Right ventricle myocardium superior (tissue), 1 donor: ENCODE measurements at regions not wholly inside any gene's neighbourhood (a gene's known extent, or its start where the extent isn't known, plus 50 kb on each side); places are given as distances from the start of the nearest gene placed in this dataset.
"Not testable (repeated sequence)": the region's sequence is repeated elsewhere in the genome, so short reads cannot be mapped to it uniquely, and the experiment has no call there.

Source experiments
- ATAC-seq: fragments of 200-7000 bp; cut with Tn5 transposase; one replicate; pipeline ENCODE4 v1.9.1; 2020; ENCODE audit warnings: mild to moderate bottlenecking; ENCODE audit not compliant: poor library complexity
- DNase-seq: peaks from one replicate; pipeline ENCODE4 v3.0.0-alpha.2; 2020
- intact Hi-C: fragments of 100-400 bp; cut with DNase I; formaldehyde crosslinking; loops from one replicate; pipeline ENCODE4 v1.11.2; 2022
- donor health status: DM: no; HTN: yes; CAD: no; lungs with severe emphysema.

- no peak for DNase-seq
- intact Hi-C loops = no loop called here
- ATAC-seq = no peak
These were observed 795.4 kb downstream of the IGSF11 start for GRCh38 chr3:118239253-118239652.

DNA sequence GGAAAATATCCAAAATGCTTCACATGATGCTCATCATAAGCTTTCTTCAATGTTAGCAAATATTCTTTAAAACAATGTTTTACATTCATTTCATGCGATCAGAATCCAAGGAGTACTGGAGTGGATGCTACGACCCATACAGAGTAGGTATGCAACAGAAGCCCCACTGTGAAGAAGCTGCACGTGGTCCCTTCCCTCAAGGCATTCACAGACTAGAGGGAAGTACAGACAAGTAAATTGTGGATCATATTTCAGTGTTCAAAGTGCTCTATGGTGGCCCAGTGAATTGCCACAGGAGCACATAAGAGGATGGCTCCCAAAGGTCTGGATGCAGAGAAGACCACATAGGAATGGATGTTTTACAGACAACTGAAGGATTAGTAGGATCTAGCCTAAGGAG lies 789.9 kb downstream of the IGSF11 start:
- no peak for DNase-seq
- ATAC-seq = no peak
- intact Hi-C loops = no loop called here

DNA sequence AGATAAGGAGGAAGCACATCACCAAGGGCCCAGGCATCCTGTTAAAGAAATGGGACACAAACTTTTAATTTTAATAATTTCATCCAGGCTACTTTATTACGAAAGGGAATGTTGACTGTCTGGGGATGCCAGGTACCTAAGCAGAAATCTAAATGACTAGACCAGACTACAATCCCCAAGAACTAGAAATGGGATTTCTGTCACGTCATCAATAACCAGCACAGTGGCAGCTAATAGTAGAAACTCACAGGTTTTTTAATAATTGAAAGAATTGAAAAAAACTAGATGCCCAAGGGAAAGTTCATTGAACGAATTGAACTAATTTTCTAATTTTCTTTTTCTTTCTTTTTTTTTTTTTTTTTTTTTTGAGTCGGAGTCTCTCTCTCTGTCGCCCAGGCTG lies 789.3 kb downstream of the IGSF11 start:
- ATAC-seq = no peak
- intact Hi-C loops = no loop called here

DNA sequence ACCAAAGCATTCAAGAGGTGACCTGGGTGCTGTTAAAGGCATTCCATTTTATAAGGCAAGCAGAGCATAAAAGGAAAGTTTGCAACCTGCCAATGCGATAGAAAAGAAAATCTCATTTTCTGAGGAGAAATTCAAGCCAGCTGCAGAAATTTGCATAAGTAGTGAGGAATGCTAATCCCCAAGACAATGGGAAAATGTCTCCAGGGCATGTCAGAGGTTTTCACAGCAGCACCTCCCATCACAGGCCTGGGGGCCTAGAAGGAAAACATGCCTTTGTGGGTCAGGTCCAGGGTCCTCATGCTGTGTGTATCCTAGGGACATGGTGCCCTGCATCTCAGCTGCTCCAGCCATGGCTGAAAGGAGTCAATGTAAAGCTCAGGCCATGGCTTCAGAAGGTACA lies 775.8 kb downstream of the IGSF11 start:
- ATAC-seq, intact Hi-C loops, DNase-seq: not testable (repeated sequence)

More for the DNA sequence above, 789.3 kb downstream of the IGSF11 start:
- DNase-seq = no peak

DNA sequence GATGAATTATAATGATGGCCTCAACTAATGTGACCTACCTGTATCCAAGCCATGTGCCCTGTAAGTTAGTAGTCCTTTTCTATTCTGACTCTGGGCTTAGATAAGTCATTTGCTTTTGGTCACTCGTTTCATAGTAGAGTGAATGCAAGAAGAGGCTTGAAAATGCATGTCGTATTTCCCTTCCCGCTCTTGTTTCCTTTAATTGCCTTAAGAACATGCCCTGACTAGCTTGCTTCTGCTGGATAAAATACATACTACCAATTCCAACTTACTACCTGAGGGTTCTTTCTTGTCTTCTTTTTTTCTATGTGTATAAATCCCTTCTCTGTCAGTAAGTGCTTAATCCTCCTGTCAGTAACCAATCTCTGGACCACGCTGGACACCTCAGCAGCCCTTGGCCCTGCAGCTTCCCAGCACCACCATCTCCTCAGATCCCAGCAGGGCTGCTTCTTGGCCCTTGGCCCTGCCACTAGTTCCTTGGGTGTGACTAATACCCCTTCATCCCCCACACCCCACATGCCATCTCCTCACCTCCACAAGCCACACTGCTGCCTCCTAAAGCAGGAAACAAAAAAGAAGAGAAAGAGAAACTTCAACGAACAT lies 771.7 kb downstream of the IGSF11 start:
- DNase-seq (no peak), ATAC-seq (no peak)
- intact Hi-C loops = no loop called here

GRCh38 chr3:118267588-118267987 lies 767.1 kb downstream of the IGSF11 start:
- DNase-seq = no peak
- intact Hi-C loops = no loop called here

GRCh38 chr3:118269537-118270125 lies 765.0 kb downstream of the IGSF11 start:
- DNase-seq = no peak
- intact Hi-C loops = no loop called here
- ATAC-seq = no peak

More at GRCh38 chr3:118267588-118267987, 767.1 kb downstream of the IGSF11 start:
- no peak for ATAC-seq

- DNase-seq (no peak), ATAC-seq (no peak)
- intact Hi-C loops = no loop called here
These were observed 761.7 kb downstream of the IGSF11 start for GRCh38 chr3:118272991-118273390.

DNA sequence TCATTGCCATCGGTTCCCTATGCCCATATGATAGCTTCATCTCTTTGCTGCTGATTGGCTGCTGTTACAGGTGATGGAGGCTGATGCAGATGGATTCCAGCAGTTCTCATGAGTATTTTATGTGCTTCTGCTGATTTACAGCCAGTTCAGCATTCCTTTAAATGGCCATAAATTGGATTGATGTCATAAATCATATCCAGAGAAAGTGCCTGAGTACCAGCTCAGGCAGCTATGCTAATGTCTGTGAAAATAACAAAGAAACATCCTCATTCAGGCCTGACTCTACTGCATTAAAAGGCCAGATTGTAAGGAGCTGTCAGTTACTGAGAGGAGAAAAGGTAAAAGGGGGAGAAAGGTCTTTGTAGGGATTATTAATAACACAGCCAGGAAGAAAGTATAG lies 756.8 kb downstream of the IGSF11 start:
- intact Hi-C loops = no loop called here
- DNase-seq (no peak), ATAC-seq (no peak)

GRCh38 chr3:118292841-118293240 lies 741.8 kb downstream of the IGSF11 start:
- no peak for ATAC-seq
- DNase-seq = no peak
- intact Hi-C loops = no loop called here

DNA sequence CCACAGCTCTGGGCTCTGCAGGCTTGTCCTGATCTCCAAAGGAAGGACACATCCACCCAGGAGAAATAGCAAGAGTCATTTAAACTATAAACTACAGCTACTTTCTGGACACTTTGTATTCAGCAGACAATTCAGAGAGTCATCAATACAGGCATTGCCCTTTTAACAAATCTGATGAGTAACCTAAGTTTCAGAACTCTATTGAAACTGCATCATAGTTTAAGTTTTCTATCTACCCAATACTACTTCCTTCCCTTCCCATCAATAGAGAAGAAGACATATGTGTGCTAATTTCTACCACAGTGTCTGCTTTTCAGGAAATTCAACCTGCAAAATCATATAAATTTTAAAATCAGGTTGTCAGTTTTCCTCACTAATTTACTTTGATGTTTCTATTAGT lies 736.5 kb downstream of the IGSF11 start:
- ATAC-seq = no peak
- intact Hi-C loops = no loop called here

GRCh38 chr3:118304557-118304956 lies 730.1 kb downstream of the IGSF11 start:
- DNase-seq (no peak), ATAC-seq (no peak)
- intact Hi-C loops = no loop called here

More for the DNA sequence above, 736.5 kb downstream of the IGSF11 start:
- DNase-seq = no peak

DNA sequence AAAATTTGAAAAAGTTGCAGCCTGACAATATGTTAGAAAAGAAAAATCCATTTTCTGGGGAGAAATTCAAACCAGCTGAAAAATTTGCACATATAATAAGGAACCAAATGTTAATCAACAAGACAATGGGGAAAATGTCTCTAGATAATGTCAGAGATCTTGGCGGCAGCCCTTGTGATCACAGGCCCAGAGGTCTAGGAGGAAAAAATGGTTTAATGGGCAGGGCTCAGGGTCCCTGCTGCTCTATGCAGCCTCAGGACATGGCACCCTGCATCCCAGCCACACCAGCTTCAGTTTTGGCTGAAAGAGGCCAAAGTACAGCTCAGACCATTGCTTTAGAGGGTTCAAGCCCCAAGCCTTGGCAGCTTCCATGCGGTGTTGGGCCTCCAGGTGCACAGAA lies 701.9 kb downstream of the IGSF11 start:
- ATAC-seq (no peak), DNase-seq (no peak)
- intact Hi-C loops = no loop called here

DNA sequence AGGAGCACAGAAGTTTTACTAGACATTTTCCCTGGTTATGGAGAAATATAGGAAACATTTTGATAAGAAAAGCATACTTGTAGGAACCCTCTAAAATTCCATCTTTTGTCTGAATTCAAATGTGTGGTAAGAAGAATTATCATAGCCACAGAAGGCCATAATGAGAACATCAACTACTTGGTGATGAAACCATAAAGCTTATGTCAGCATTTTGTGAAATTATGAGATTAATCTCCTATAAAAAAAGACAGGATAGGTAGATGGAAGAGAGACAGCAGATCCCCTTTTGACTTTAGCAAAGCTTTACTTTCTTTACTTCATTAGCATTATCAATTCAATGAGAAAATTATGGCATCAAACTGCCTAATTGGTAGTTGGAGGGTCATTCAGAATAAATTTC lies 697.0 kb downstream of the IGSF11 start:
- no peak for DNase-seq
- intact Hi-C loops = no loop called here
- no peak for ATAC-seq

DNA sequence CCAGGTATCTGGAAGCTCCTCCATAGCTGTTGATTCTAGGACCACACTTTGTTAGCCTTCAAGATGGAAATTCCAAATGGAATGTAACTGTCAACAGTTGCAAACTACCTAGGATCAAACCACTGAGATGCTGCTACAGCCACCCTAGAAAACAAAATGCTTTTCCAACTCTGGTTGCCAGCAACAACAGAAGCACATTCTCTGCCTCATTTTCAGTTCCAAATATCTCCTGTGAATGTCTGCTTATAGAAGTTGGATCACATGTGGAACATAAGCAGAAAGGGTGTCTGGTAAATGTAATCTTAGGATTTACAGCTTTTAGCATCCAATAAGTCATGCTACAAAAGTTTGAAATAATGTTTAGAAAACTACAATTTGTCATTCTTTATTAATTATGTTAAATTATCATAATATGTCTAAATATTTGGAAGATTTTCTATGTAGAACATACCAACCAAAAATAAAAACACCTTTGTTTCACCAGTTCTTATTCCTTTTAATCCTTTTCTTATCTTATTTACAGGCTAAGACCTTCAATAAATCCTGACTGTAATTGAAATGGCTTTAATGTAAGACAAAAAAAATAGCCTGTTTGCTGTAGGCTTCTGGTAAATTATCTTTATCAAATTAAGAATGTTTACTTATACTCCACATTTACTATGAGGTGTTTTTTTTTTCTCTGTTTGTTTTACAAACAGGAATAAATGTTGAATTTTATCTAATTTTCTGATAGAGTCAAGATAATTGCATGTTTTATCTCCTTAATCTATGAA lies 687.1 kb downstream of the IGSF11 start:
- no peak for DNase-seq
- ATAC-seq = no peak
- intact Hi-C loops = no loop called here

GRCh38 chr3:118348169-118348557 lies 686.5 kb downstream of the IGSF11 start:
- DNase-seq (no peak), ATAC-seq (no peak)
- intact Hi-C loops = no loop called here

DNA sequence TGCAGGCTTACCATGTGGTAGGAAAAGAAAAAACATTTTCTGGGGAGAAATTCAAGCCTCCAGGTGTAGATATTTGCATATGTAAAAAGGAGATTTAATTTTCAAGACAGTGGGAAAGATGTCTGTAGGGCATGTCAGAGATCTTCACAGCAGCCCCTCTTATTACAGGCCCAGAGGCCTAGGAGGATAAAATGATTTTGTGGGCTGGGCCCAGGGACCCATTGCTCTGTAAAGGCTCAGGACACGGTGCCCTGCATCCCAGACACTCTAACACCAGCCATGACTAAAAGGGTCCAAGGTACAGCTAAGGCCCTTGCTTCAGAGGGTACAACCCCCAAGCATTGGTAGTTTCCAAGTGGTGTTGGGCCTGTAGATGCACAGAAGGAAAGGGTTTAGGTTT lies 680.1 kb downstream of the IGSF11 start:
- ATAC-seq (no peak), DNase-seq (no peak)
- intact Hi-C loops = no loop called here

DNA sequence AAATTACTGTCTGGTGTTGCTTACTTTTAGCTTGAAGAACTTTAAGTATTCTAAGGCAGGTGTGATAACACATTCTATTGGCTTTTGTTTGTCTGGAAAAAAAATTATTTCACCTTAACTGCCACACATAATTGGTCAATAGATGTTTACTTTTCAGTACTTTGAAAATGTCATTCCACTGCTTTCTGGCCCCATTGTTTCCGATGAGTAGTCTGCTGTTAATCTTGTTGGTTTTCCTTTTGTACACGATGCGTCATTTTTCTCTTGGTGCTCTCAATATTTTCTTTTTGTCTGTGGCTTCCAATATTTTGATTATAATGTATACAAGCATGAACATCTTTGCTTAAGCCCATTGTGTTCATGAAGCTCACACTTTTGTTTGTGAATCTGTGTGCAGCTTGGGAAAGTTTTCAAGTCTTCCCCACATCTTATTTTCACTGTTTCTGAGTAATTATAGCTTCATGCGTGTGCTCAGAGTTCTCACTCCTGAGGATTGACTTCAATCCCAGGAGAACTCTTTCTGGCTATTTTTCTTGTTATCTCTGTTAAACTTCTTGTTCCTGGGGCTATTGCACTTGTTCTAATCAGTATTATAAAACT lies 664.7 kb downstream of the IGSF11 start:
- DNase-seq (no peak), ATAC-seq (no peak)
- intact Hi-C loops = no loop called here

- DNase-seq (no peak), ATAC-seq (no peak)
- intact Hi-C loops = no loop called here
These were observed 654.1 kb downstream of the IGSF11 start for GRCh38 chr3:118380576-118380975.

DNA sequence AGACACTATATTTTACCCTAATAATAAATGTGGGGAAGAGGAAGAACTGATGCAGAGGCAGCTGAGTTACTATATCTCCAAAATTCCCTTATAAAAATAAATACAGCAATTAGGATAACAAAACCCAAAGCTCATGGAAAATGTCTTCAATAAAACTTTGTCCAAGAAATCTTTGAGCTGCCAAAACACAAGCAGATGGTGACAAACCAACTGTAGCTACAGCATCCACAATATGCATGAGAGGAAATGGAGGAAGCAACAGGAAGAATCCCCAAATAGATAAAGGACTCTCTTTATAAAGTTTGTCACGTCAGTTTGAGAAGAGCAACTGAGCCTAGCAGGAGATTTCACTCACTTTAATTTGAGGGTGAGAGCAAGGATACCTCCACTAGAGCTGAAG lies 638.2 kb downstream of the IGSF11 start:
- ATAC-seq (no peak), DNase-seq (no peak)
- intact Hi-C loops = no loop called here
